GM12874 (cell line): ENCODE measurements at regions not wholly inside any gene's neighbourhood (a gene's known extent, or its start where the extent isn't known, plus 50 kb on each side); places are given as distances from the start of the nearest gene placed in this dataset.

Experiments used
- CTCF ChIP-seq: IDR thresholded peaks from 2 replicates; pipeline ENCODE4 v1.5.1; 2011; ENCODE audit warnings: low read depth, mild to moderate bottlenecking, control low read depth, low read length, moderate library complexity; ENCODE audit not compliant: insufficient read depth

- TF ChIP-seq CTCF: no peak
Measured at GRCh38 chr7:131272086-131272485, 55.6 kb upstream of the MKLN1 start.

DNA sequence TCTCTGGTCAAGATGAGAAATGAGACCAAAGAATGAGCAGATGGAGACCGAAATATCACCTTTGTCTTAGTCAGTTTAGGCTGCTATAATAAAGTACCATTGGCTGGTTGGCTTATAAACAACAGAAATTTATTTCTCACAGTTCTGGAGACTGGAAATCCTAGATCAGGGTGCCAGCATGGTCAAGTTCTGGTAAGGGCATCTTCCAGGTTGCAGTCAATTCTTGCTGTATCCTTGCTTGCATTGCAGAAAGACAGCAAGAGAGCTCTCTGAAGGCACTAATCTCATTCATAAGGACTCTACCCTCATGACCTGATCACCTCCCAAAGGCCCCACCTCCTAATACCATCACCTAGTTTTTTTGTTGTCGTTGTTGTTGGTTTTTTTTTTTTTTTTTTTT is 52.7 kb upstream of the MKLN1 start:
- no peak for TF ChIP-seq CTCF

DNA sequence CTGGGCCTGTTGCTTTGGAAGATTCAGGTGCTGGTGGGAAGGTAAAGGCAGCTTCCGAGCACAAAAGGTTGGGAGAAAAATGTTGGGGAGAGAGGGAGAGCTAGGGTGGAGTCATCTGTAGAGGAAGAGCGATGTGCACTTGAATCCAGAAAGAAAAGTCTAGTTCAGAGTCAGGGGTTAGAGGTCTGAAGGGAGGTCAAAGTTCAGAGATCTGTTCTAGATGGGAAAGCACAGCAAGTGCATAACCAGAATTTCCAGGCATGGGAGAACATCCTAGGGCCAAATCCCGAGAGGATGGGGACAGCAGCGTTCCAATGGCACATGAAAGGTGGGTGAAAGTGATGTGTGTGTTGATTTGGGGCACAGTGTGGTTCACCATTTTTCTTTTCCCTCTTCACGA is 51.5 kb upstream of the MKLN1 start:
- TF ChIP-seq CTCF: no peak

GRCh38 chr7:131276748-131277147 is 50.9 kb upstream of the MKLN1 start:
- TF ChIP-seq CTCF: no peak
